Esophagus squamous epithelium (tissue), 5 donors: ENCODE measurements at regions not wholly inside any gene's neighbourhood (a gene's known extent, or its start where the extent isn't known, plus 50 kb on each side); places are given as distances from the start of the nearest gene placed in this dataset.

Experiments
- DNase-seq: peaks from one replicate; lab custom pipeline; 2025; lab: John Stamatoyannopoulos, UW
- H3K27ac ChIP-seq, 4 donors: fragments of 200-600 bp; sonication (generic); one replicate each; pipeline ENCODE4 v1.5.1; 2016 to 2019; ENCODE audit warnings: mild to moderate bottlenecking in 1 of 4
- H3K27me3 ChIP-seq, 4 donors: fragments of 200-600 bp; sonication (generic); 1 replicate in 3 of 4; 2 replicates in 1 of 4; pipeline versions ENCODE4 v1.5.1 to v1.6.0; 2017 to 2021; ENCODE audit warnings: antibody characterized with exemption in 1 of 4
- H3K36me3 ChIP-seq, 3 donors: fragments of 200-600 bp; sonication (generic); one replicate each; pipeline ENCODE4 v1.5.1; 2016 to 2019
- H3K4me1 ChIP-seq, 3 donors: fragments of 200-600 bp; sonication (generic); one replicate each; pipeline ENCODE4 v1.5.1; 2017 to 2019
- H3K4me3 ChIP-seq, 4 donors: fragments of 200-600 bp; sonication (generic); 1 replicate in 3 of 4; 2 replicates in 1 of 4; pipeline ENCODE4 v1.5.1; 2016 to 2019; ENCODE audit warnings: mild to moderate bottlenecking in 2 of 4, moderate library complexity in 1 of 4
- H3K9me3 ChIP-seq, 3 donors: fragments of 200-600 bp; sonication (generic); one replicate each; pipeline ENCODE4 v1.5.1; 2016 to 2019
- CTCF ChIP-seq, 6 experiments: fragments of 450-650 bp in 4 of 6; fragments of 200-600 bp in 2 of 6; sonication (generic) in 2 of 6; IDR thresholded peaks; one replicate each; pipeline ENCODE4 v1.5.1; 2016 to 2019; ENCODE audit warnings: antibody characterized with exemption in 6 of 6, mild to moderate bottlenecking in 4 of 6, moderate library complexity in 4 of 6
- POLR2A ChIP-seq, 4 donors: fragments of 450-650 bp; IDR thresholded peaks; one replicate each; pipeline ENCODE4 v1.6.1; 2017; ENCODE audit warnings: antibody characterized with exemption in 4 of 4, mild to moderate bottlenecking in 4 of 4, moderate library complexity in 3 of 4
- WGBS, 2 donors: methylation state at CpG; one replicate each; pipeline ENCODE4 v1.1.5; 2018; 5-methylcytosine and 5-hydroxymethylcytosine counted together
- intact Hi-C: fragments of 100-400 bp; cut with DNase I; formaldehyde crosslinking; loops from one replicate; pipeline ENCODE4 v1.15.0; 2022
- donor health status: DM: yes; HTN: yes; CAD: no.

GRCh38 chr13:46498650-46499049 is 54.3 kb upstream of the LRCH1 start:
- DNase-seq: no peak
- Histone ChIP-seq H3K27ac (no peak overlapping the region), H3K9me3 (no peaks in the 10 kb centered on the region), H3K4me3 (no peak overlapping the region), H3K4me1 (no peaks in the 10 kb centered on the region), H3K36me3 (no peaks in the 10 kb centered on the region), H3K27me3 (peaks cover 0 to 6% (median 0%) of the 10 kb centered on the region in 4 donors)
- no peak for TF ChIP-seq CTCF (IDR thresholded peaks at IDR 0.05)
- TF ChIP-seq POLR2A (IDR thresholded peaks at IDR 0.05): no peak
- 80 to 83% methylated on average over 1 to 2 of the region's 3 CpGs for WGBS, 2 donors
- intact Hi-C loops: no loop called here

GRCh38 chr13:46496086-46496485 is 56.9 kb upstream of the LRCH1 start:
- TF ChIP-seq POLR2A (IDR thresholded peaks at IDR 0.05) (no peak), CTCF (IDR thresholded peaks at IDR 0.05) (no peak)
- Histone ChIP-seq H3K27me3 (peaks cover 0 to 2% (median 0%) of the 10 kb centered on the region in 4 donors), H3K9me3 (no peaks in the 10 kb centered on the region), H3K4me1 (no peaks in the 10 kb centered on the region), H3K36me3 (no peaks in the 10 kb centered on the region), H3K4me3 (no peak overlapping the region), H3K27ac (no peak overlapping the region)
- no peak for DNase-seq
- intact Hi-C loops: no loop called here
- 73 to 93% methylated on average over 4 of the region's 4 CpGs for WGBS, 2 donors

GRCh38 chr13:46495651-46496050 is 57.3 kb upstream of the LRCH1 start:
- no peaks in the 10 kb centered on the region for H3K36me3 ChIP-seq
- no peak overlapping the region for H3K27ac ChIP-seq
- intact Hi-C loops: no loop called here
- TF ChIP-seq POLR2A (IDR thresholded peaks at IDR 0.05) (no peak), CTCF (IDR thresholded peaks at IDR 0.05) (no peak)
- no peaks in the 10 kb centered on the region for H3K4me1 ChIP-seq
- H3K4me3 ChIP-seq: no peak overlapping the region
- WGBS, 2 donors: 78 to 82% methylated on average over 4 of the region's 4 CpGs
- H3K27me3 ChIP-seq: no peaks in the 10 kb centered on the region
- DNase-seq: no peak
- no peaks in the 10 kb centered on the region for H3K9me3 ChIP-seq

- H3K4me3 ChIP-seq: no peak overlapping the region
- no peaks in the 10 kb centered on the region for H3K9me3 ChIP-seq
- no peak overlapping the region for H3K27ac ChIP-seq
- H3K27me3 ChIP-seq: no peaks in the 10 kb centered on the region
- TF ChIP-seq CTCF (IDR thresholded peaks at IDR 0.05): no peak
- no peak for TF ChIP-seq POLR2A (IDR thresholded peaks at IDR 0.05)
- DNase-seq: no peak
- H3K36me3 ChIP-seq: no peaks in the 10 kb centered on the region
- intact Hi-C loops: no loop called here
- no peaks in the 10 kb centered on the region for H3K4me1 ChIP-seq
Measured at GRCh38 chr13:46495066-46495465, 57.9 kb upstream of the LRCH1 start.

GRCh38 chr13:46492946-46493345 is 60.0 kb upstream of the LRCH1 start:
- H3K27ac ChIP-seq: no peak overlapping the region
- intact Hi-C loops: no loop called here
- no peaks in the 10 kb centered on the region for H3K36me3 ChIP-seq
- no peak for TF ChIP-seq POLR2A (IDR thresholded peaks at IDR 0.05)
- TF ChIP-seq CTCF (IDR thresholded peaks at IDR 0.05): peak; percentile 20 to 58 (median 56)
- H3K4me3 ChIP-seq: no peak overlapping the region
- H3K27me3 ChIP-seq: no peaks in the 10 kb centered on the region
- WGBS, 2 donors: 0 to 3% methylated on average over 1 of the region's 1 CpG
- peaks cover 0 to 9% (median 5%) of the 10 kb centered on the region in 3 donors for H3K4me1 ChIP-seq
- DNase-seq: no peak
- H3K9me3 ChIP-seq: no peaks in the 10 kb centered on the region
